Kidney glomerular epithelial cell (primary cell): ENCODE measurements at regions not wholly inside any gene's neighbourhood (a gene's known extent, or its start where the extent isn't known, plus 50 kb on each side); places are given as distances from the start of the nearest gene placed in this dataset.

ENCODE experiments used
- DNase-seq: peaks from one replicate; lab custom pipeline; 2025; lab: John Stamatoyannopoulos, UW

- no peak for DNase-seq
Measured at GRCh38 chr12:91999823-92000222, 145.8 kb downstream of the BTG1 start.

- DNase-seq, result no peak
Measured at GRCh38 chr12:91998316-91998715, 147.3 kb downstream of the BTG1 start.

GRCh38 chr12:91994208-91994797 is 151.3 kb downstream of the BTG1 start:
- DNase-seq, result no peak

- DNase-seq, result no peak
Measured at GRCh38 chr12:91993287-91994017, 152.2 kb downstream of the BTG1 start.

- no peak for DNase-seq
Measured at GRCh38 chr12:91991399-91992187, 154.1 kb downstream of the BTG1 start.

- no peak for DNase-seq
Measured at GRCh38 chr12:91990525-91990924, 155.1 kb downstream of the BTG1 start.

GRCh38 chr12:91989143-91989542 is 156.5 kb downstream of the BTG1 start:
- DNase-seq, result no peak

- no peak for DNase-seq
Measured at GRCh38 chr12:91988086-91988923, 157.3 kb downstream of the BTG1 start.

- DNase-seq, result peak; percentile 17
Measured at GRCh38 chr12:91986084-91986483, 159.6 kb downstream of the BTG1 start.

- DNase-seq, result no peak
Measured at GRCh38 chr12:91985002-91985787, 160.5 kb downstream of the BTG1 start.

- DNase-seq, result no peak
Measured at GRCh38 chr12:91984556-91984955, 161.1 kb downstream of the BTG1 start.

- no peak for DNase-seq
Measured at GRCh38 chr12:91983935-91984334, 161.7 kb downstream of the BTG1 start.

- no peak for DNase-seq
Measured at GRCh38 chr12:91982946-91983345, 162.7 kb downstream of the BTG1 start.

- DNase-seq, result no peak
Measured at GRCh38 chr12:91980389-91980821, 165.2 kb downstream of the BTG1 start.

GRCh38 chr12:91978143-91978542 is 167.5 kb downstream of the BTG1 start:
- DNase-seq, result no peak

GRCh38 chr12:91975891-91976290 is 169.8 kb downstream of the BTG1 start:
- no peak for DNase-seq

GRCh38 chr12:91974541-91975085 is 171.0 kb downstream of the BTG1 start:
- no peak for DNase-seq

GRCh38 chr12:91973813-91974212 is 171.8 kb downstream of the BTG1 start:
- DNase-seq, result no peak

- no peak for DNase-seq
Measured at GRCh38 chr12:91972896-91973295, 172.8 kb downstream of the BTG1 start.

- DNase-seq, result no peak
Measured at GRCh38 chr12:91968777-91969171, 176.9 kb downstream of the BTG1 start.
